Thyroid gland (tissue), 4 donors: ENCODE measurements at regions not wholly inside any gene's neighbourhood (a gene's known extent, or its start where the extent isn't known, plus 50 kb on each side); places are given as distances from the start of the nearest gene placed in this dataset.

Experiments used
- CTCF ChIP-seq, 6 experiments: fragments of 200-600 bp in 3 of 6; fragments of 450-650 bp in 3 of 6; sonication (generic) in 3 of 6; IDR thresholded peaks; one replicate each; pipeline ENCODE4 v1.5.1; 2016 to 2019; ENCODE audit warnings: antibody characterized with exemption in 6 of 6, mild to moderate bottlenecking in 2 of 6, inconsistent platforms in 1 of 6, moderate library complexity in 1 of 6
- POLR2A ChIP-seq, 2 donors: fragments of 450-650 bp; IDR thresholded peaks; one replicate each; pipeline ENCODE4 v1.6.1; 2017; ENCODE audit warnings: antibody characterized with exemption in 2 of 2, mild to moderate bottlenecking in 2 of 2, moderate library complexity in 1 of 2

GRCh38 chr1:163406772-163407171 is 85.0 kb downstream of the NUF2 start:
- TF ChIP-seq CTCF (IDR thresholded peaks at IDR 0.05): no peak
- TF ChIP-seq POLR2A (IDR thresholded peaks at IDR 0.05): no peak
